GM18508 (cell line): ENCODE measurements at regions not wholly inside any gene's neighbourhood (a gene's known extent, or its start where the extent isn't known, plus 50 kb on each side); places are given as distances from the start of the nearest gene placed in this dataset.

Source experiments
- ATAC-seq: cut with Tn5 transposase; IDR thresholded peaks from one replicate; pipeline ENCODE4 v1.9.1; 2021; ENCODE audit warnings: moderate number of reproducible peaks; ENCODE audit not compliant: insufficient read depth, unreplicated experiment

DNA sequence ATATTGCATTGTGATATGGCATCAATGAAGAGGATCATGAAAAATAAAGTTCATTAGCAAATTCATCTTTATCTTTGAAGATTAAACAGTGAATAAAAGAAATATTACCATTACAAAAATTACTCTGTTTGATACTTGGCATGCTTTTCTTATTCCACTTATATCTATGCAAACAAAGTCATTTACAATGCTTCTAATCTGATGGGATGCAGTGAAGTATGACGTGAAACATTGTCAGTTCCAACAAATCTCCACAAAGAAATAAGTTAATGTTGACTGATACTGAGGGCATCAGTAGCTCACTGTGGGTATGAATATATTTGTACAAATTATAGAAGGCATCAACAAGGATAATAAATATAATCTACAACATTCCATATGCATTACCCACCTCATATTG is 672.8 kb upstream of the POT1 start:
- no peak for ATAC-seq

GRCh38 chr7:125599387-125599786 is 669.8 kb upstream of the POT1 start:
- no peak for ATAC-seq

GRCh38 chr7:125592331-125592730 is 662.7 kb upstream of the POT1 start:
- ATAC-seq = no peak

DNA sequence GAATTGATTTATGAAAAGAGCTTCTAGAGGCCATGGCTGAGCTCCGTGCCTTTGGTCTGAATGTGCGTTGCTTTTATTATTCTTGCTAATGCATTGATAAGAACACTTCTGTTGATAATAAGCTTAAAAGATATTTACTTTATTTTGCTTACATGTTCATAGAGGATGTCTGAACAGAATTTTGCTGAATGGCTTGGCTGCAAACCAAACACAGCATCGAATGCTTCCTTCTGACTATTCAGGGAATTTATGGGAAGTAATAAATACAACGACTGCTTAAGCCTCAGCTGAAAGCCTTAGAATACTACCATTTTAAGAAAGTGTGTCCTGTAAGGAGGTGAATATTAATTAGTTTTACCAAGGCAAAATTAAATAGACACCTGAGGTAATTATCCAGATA is 643.5 kb upstream of the POT1 start:
- ATAC-seq = no peak

- no peak for ATAC-seq
Observed at GRCh38 chr7:125572414-125572813, 642.8 kb upstream of the POT1 start.

DNA sequence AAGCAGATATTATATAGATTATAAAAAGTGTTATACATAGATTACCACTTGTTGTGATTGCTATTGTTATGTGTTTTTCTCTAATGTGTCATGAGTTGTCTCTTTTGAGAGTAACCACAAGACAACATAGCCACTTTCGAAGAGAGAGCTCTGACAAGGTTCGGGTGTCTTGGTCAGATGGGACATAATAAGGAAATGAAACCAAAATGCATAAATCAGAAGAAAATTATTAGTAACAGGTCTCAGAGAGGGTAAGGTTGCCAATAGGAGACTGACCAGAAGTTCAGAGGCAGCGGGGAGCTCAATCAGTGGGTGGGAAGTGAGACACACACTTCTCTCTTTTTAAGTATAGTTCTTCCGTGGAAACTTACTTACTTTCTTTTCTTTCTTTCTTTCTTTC is 639.2 kb upstream of the POT1 start:
- peak; percentile 76 for ATAC-seq

DNA sequence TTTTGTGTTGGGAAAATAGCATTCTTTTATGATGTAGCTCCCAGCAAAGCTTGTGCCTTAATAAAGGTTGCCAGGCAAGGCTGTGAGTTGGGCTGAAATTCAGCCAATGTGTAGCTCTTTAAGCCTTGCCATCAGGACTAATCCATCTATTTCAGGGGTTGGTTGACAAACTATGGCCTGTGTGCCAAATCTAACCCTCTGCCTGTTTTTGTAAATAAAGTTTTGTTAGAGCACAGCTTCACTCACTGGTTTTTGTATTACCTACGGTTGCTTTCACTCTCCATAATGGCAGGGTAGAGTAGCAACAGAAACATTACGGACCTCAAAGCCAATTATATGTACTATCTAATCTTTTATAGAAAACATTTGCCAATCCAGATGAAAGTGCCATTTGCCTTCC is 638.1 kb upstream of the POT1 start:
- ATAC-seq = no peak

DNA sequence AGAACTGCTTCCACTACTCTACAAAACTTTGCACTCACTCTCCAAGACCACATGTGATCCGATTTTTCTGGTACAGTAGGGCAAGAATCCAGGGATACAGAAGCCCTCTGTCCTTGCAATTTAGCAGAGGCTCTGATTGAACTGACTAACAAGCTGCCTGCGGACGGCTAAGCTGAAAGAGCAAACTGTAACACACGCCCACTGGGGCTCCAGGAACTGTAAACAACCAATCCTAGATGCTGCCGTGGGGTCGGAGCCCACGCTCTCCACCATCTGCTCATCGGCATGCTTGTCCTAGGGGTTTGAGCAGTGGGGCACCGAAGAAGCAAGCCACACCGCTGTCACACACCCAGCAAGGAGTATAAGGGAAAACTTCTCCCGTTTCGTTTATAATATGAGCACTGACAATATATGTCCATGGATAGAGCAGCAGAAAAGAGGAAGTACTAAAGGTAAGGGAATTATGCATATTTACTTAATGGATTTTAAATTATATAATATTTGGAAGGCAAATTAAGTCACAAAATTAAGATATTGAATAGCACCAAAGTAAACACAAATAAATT is 634.4 kb upstream of the POT1 start:
- ATAC-seq = no peak

DNA sequence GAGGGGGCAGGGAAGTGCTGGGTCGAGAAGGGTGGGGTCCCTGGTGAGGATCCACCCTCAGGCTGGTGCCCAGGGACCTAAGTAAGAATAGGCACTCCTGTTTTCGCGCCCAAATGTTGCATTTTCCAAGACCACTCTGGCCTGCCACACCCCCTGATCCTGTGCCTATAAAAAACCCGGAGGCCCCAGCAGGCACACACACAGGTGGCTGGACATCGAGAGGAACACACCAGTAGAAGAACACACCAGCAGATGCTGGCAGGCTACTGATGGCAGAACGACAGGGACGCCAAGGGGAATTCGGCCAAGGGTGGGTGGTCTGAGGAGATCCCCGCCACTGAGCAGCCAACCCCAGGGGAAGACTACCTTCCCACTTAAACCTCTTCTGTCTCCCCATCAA is 633.9 kb upstream of the POT1 start:
- no peak for ATAC-seq

DNA sequence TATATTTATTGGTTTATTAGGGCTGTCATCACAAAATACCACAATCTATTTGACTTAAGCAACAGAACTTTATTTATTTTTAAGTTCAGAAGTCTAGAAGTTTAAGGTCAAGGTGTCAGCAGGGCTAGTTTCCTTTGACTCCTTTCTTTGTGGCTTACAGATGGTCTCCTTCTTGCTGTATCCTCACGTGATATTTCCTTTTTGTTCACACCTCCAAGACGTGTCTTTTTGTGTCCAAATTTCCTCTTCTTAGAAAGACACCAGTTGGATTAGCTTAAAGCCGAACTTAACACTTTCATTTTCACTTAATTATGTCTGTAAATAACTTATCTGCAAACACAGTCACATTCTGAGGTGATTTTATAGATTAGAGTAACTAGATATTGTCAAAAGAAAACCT is 631.4 kb upstream of the POT1 start:
- no peak for ATAC-seq

- no peak for ATAC-seq
Observed at GRCh38 chr7:125559921-125560320, 630.3 kb upstream of the POT1 start.

DNA sequence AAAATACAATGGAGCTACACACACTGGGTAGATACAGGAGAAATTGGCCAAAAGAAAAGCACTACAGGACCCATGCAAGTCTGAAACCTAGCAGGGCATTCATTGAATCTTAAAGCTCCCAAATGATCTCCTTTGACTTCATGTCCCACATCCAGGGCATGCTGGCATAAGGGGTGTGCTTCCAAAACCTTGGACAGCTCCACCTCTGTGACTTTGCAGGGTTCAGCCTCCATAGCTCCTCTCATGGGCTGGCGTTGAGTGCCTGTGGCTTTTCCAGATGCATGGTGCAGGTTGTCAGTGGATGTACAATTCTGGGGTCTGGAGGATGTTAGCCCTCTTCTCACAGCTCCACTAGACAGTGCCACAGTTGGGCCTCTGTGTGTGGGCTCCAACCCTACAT is 626.3 kb upstream of the POT1 start:
- ATAC-seq = no peak

DNA sequence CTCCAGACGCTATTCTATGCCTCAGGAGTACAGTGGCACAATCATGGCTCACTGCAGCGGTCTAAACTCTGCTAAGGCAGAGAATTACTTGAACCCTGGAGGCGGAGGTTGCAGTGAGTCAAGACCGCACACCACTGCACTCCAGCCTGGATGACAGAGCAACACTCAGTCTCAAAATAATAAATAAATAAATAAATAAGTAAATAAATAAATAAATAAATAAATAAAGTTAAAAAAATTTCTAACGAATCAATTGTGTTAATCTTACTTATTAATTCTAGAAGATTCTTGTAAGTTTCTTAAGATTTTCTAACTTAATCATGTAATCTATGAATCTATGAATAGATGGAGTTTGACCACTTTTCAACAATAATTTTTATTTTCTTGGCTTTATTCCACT is 621.4 kb upstream of the POT1 start:
- ATAC-seq = no peak

GRCh38 chr7:125547505-125547904 is 617.9 kb upstream of the POT1 start:
- ATAC-seq = no peak

GRCh38 chr7:125530553-125530952 is 600.9 kb upstream of the POT1 start:
- no peak for ATAC-seq

DNA sequence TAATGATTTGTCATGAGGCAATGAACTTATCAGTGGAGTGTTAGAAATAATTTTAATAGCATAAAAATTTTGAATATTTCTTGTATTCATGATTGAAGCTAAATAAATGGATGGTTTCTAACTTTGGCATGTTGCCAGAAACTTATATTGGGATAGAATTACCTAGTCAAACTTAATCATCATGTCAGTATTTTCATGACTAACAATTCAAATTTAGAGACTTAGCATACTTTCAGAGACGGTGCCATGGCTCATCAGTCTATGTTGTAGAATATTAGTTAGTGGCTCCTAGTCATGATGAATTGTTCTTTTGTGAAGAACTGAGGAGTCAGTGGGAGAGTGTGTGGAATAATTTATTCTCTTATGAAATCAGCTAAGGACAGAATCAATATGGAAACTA is 599.6 kb upstream of the POT1 start:
- no peak for ATAC-seq

DNA sequence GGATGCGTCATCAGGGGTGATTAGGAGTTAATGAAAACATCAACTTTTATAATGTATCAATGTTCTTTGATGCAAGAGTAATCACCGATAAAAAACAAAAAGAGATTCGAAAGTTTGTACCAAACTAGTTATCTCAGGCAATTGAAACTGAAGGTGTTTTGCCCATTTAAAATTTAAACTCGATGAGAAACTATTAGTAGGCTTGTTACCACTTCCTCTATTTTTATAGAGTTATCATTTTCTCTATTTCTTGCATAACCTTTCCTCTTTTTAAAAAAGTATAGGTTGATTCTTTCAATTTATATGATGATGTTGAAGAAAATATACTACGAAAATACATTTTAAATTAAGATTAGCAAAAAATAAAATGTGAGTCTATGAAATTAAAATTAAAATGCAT is 597.3 kb upstream of the POT1 start:
- ATAC-seq = no peak

DNA sequence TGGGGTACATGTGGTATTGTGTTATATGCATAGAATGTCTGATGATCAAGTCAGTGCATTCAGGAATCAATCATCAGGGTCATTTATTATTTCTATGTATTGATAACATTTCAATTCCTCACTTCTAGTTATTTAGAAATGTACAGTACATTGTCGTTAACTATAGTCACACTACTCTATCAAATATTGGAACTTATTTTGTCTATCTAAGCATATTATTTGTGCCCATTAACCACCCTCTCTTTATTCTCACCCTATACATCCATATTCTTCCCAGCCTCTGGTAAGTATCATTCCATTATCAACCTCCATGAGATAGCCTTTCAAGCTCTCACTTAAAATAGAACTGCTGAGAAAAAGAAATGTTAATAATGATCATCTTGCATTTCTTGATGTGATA is 596.5 kb upstream of the POT1 start:
- no peak for ATAC-seq

DNA sequence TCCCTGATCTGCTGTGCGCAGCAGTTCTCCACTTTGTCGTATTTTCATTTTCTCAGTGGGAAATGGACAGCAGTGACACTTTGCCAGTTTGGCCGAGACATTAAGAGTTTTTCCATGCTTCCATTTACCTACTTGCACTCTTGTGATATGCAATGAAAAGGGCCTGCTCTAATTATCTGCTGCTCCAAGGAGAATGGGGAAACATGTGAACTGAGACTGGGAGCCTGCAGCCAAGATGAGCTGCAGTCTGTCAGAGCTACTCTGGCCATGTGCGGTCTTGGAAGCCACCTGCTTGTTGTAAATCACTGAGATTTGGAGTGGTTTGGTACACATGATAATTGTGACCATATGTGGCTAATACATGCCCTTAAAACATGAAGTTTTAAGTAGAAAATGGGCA is 586.6 kb upstream of the POT1 start:
- ATAC-seq = no peak

DNA sequence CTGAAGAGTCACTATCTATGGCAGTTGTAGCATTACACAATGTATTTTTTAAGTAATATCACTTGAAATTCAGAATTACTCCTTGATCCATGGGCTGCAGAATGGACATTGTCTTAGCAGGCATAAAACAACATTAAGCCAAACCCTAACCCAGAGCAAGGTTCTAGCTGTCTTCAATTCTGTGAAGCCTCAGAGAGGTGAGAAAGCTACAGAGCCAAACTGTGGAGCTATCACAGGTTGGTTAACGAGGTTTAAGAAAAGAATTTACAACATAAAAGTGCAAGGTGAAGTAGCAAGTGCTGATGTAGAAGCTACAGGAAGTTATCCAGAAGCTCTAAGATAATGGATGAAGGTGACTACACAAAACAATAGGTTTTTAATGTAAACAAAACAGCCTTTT is 582.7 kb upstream of the POT1 start:
- no peak for ATAC-seq

DNA sequence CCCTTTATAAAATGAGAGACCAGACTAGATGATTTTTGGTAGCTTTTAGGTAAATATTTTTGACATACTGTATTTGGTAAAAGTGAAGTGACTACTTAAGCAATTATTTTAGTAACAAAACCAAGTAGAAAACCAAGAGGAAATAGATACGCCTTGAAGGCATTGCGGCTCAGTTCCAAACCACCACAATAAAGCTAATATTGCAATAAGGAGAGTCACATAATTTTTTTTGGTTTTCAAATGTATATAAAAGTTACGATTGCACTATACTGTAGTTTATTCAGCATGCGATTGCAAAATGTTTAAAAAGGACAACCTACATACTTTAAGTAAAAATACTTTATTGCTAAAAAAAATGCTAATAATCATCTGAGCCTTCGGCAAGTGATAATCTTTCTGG is 581.7 kb upstream of the POT1 start:
- ATAC-seq = no peak

- ATAC-seq = no peak
Observed at GRCh38 chr7:125506331-125506730, 576.7 kb upstream of the POT1 start.

- ATAC-seq = no peak
Observed at GRCh38 chr7:125504848-125505247, 575.2 kb upstream of the POT1 start.
